ENCODE measurements at regions not wholly inside any gene's neighbourhood (a gene's known extent, or its start where the extent isn't known, plus 50 kb on each side); places are given as distances from the start of the nearest gene placed in this dataset.
"Not testable (repeated sequence)": the region's sequence is repeated elsewhere in the genome, so short reads cannot be mapped to it uniquely, and the experiment has no call there.

DNA sequence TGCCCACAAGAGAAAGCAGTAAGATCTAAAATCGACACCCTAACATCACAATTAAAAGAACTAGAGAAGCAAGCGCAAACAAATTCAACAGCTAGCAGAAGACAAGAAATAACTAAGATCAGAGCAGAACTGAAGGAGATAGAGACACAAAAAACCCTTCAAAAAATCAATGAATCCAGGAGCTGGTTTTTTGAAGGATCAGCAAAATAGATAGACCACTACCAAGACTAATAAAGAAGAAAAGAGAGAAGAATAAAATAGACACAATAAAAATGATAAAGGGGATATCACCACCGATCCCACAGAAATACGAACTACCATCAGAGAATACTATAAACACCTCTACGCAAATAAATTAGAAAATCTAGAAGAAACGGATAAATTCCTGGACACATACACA, 110.0 kb upstream of the PPP1R9A start:
- intact Hi-C loops (cut with micrococcal nuclease); CTCF ChIA-PET; ATAC-seq: not testable (repeated sequence)

DNA sequence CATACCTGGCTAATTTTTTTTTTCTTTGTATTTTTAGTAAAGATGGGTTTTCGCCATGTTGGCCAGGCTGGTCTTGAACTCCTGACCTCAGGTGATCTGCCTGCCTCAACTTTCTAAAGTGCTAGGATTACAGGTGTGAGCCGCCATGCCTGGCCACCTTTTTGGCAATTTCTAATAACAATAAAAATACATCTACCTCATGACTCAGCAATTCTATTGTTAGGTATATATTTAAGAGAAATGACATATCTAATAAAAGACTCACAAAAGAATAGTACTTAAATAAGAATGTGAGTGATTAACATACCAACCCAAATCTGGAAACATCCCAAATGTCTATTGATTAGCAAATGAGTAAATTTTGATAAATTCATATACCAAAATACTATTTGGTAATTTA, 103.6 kb upstream of the PPP1R9A start:
- ChIA-PET CTCF (no interaction called here), POLR2A (no interaction called here)
- Mint-ChIP-seq H3K27me3 (no peaks in the 10 kb centered on the region), H3K4me1 (no peaks in the 10 kb centered on the region), H3K27ac (no peak overlapping the region), H3K36me3 (no peaks in the 10 kb centered on the region), H3K4me3 (no peak overlapping the region), H3K9me3 (peaks cover 0 to 5% (median 0%) of the 10 kb centered on the region in 11 donors)
- intact Hi-C loops (cut with micrococcal nuclease) = no loop called here
- H3K9me3 ChIP-seq (ENCODE audit: control insufficient read depth in 2 of 3, low read length in 3 of 3) = no peaks in the 10 kb centered on the region
- H3K4me1 ChIP-seq (ENCODE audit: control insufficient read depth in 2 of 2, insufficient read depth in 2 of 2, low read length in 2 of 2) = no peaks in the 10 kb centered on the region
- no peak overlapping the region for H3K4me3 ChIP-seq (ENCODE audit: low read length)
- no peak for DNase-seq
- no peaks in the 10 kb centered on the region for H3K27me3 ChIP-seq (ENCODE audit: control insufficient read depth in 2 of 2, insufficient read depth in 2 of 2, low read length in 2 of 2)
- ATAC-seq = no peak
- H3K27ac ChIP-seq (ENCODE audit: low read depth, low read length) = no peak overlapping the region
- H3K36me3 ChIP-seq (ENCODE audit: control insufficient read depth in 2 of 3, insufficient read depth in 3 of 3, low read length in 3 of 3) = no peaks in the 10 kb centered on the region

More for the DNA sequence above, 110.0 kb upstream of the PPP1R9A start:
- H3K36me3 ChIP-seq (ENCODE audit: control insufficient read depth in 2 of 3, insufficient read depth in 3 of 3, low read length in 3 of 3); H3K9me3 ChIP-seq (ENCODE audit: control insufficient read depth in 2 of 3, low read length in 3 of 3); H3K4me3 ChIP-seq (ENCODE audit: low read length); H3K4me3 Mint-ChIP-seq; H3K27ac Mint-ChIP-seq; H3K4me1 Mint-ChIP-seq; H3K36me3 Mint-ChIP-seq; H3K27ac ChIP-seq (ENCODE audit: low read depth, low read length); H3K9me3 Mint-ChIP-seq; DNase-seq; POLR2A ChIA-PET; H3K27me3 Mint-ChIP-seq; H3K4me1 ChIP-seq (ENCODE audit: control insufficient read depth in 2 of 2, insufficient read depth in 2 of 2, low read length in 2 of 2); H3K27me3 ChIP-seq (ENCODE audit: control insufficient read depth in 2 of 2, insufficient read depth in 2 of 2, low read length in 2 of 2): not testable (repeated sequence)

DNA sequence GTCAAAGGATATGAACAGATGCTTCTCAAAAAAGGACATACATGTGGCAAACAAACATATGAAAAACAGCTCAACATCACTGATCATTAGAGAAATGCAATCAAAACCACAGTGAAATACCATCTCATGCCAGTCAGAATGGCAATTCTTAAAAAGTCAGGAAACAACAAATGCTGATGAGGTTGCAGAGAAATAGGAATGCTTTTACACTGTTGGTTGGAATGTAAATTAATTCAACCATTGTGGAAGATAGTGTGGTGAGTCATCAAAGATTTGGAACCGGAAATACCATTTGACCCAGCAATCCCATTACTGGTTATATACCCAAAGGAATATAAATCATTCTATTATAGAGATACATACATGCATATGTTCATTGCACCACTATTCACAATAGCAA, 98.7 kb upstream of the PPP1R9A start:
- H3K9me3 ChIP-seq (ENCODE audit: control insufficient read depth in 2 of 3, low read length in 3 of 3); H3K36me3 ChIP-seq (ENCODE audit: control insufficient read depth in 2 of 3, insufficient read depth in 3 of 3, low read length in 3 of 3); ATAC-seq; H3K27ac ChIP-seq (ENCODE audit: low read depth, low read length); H3K4me3 Mint-ChIP-seq; H3K27me3 Mint-ChIP-seq; DNase-seq; H3K4me1 Mint-ChIP-seq; H3K27ac Mint-ChIP-seq; POLR2A ChIA-PET; H3K4me1 ChIP-seq (ENCODE audit: control insufficient read depth in 2 of 2, insufficient read depth in 2 of 2, low read length in 2 of 2); CTCF ChIA-PET; H3K27me3 ChIP-seq (ENCODE audit: control insufficient read depth in 2 of 2, insufficient read depth in 2 of 2, low read length in 2 of 2); H3K4me3 ChIP-seq (ENCODE audit: low read length); intact Hi-C loops (cut with micrococcal nuclease); H3K36me3 Mint-ChIP-seq: not testable (repeated sequence)
- peaks cover 0 to 14% (median 2%) of the 10 kb centered on the region in 11 donors for H3K9me3 Mint-ChIP-seq

DNA sequence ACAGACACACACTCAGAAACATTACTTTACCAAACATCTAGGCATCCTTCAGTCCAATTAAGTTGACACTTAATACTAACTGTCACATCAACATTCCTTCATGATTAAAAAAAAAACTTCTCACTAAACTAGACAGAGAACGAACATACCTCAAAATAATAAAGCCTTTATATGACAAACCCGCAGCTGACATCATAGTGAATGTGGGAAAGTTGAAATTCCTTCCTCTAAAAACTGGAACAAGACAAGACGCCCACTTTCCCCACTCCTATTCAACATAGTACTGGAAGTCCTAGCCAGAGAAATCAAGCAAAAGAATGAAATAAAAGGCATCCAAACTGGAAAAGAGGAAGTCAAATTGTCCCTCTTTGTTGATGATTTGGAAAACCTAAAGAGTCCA, 96.9 kb upstream of the PPP1R9A start:
- ATAC-seq = no peak
- Histone ChIP-seq H3K4me1 (ENCODE audit: control insufficient read depth in 2 of 2, insufficient read depth in 2 of 2, low read length in 2 of 2) (no peaks in the 10 kb centered on the region), H3K36me3 (ENCODE audit: control insufficient read depth in 2 of 3, insufficient read depth in 3 of 3, low read length in 3 of 3) (no peaks in the 10 kb centered on the region), H3K27ac (ENCODE audit: low read depth, low read length) (no peak overlapping the region), H3K9me3 (ENCODE audit: control insufficient read depth in 2 of 3, low read length in 3 of 3) (no peaks in the 10 kb centered on the region), H3K4me3 (ENCODE audit: low read length) (no peak overlapping the region), H3K27me3 (ENCODE audit: control insufficient read depth in 2 of 2, insufficient read depth in 2 of 2, low read length in 2 of 2) (no peaks in the 10 kb centered on the region)
- Mint-ChIP-seq H3K36me3 (no peaks in the 10 kb centered on the region), H3K27me3 (no peaks in the 10 kb centered on the region), H3K27ac (no peak overlapping the region), H3K4me3 (no peak overlapping the region), H3K9me3 (peaks cover 0 to 14% (median 2%) of the 10 kb centered on the region in 11 donors), H3K4me1 (no peaks in the 10 kb centered on the region)
- DNase-seq = no peak
- intact Hi-C loops (cut with micrococcal nuclease) = no loop called here
- ChIA-PET POLR2A (no interaction called here), CTCF (no interaction called here)

DNA sequence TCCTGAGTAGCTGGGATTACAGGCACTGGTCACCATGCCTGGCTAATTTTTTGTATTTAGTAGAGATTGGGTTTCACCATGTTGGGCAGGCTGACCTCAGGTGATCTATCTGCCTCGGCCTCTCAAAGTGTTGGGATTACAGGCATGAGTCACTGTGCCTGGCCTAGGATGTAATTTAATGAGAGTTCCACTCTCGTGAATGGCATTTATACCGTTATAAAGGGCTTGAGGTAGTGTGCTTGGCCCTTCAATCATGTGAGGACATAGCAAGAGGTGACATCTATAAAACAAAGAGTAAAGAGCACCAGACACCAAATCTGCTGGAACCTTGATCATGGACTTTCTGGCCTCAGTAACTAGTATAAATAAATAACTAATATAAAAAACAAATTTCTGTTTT, 93.5 kb upstream of the PPP1R9A start:
- CTCF ChIA-PET = no interaction called here
- intact Hi-C loops (cut with micrococcal nuclease) = no loop called here
- H3K36me3 Mint-ChIP-seq = peaks cover 0 to 7% (median 0%) of the 10 kb centered on the region in 5 donors

DNA sequence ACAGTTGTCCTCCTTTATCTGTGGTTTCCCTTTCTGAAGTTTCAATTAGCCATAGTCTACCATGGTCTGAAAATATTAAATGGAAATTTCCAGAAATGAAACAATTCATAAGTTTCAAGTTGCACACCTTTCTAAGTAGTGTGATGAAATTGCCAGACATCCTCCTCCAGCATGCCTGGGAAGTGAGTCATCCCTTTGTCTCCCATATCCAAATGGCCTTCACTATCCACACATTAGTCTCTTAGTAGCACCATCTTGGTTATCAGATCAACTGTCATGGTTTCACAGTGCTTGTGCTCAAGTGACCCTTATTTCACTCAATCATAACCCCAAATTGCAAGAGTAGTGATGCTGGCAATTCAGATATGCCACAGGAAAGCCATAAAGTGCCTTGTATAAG, 83.4 kb upstream of the PPP1R9A start:
- Histone ChIP-seq H3K4me1 (ENCODE audit: control insufficient read depth in 2 of 2, insufficient read depth in 2 of 2, low read length in 2 of 2) (no peaks in the 10 kb centered on the region), H3K9me3 (ENCODE audit: control insufficient read depth in 2 of 3, low read length in 3 of 3) (no peaks in the 10 kb centered on the region), H3K27me3 (ENCODE audit: control insufficient read depth in 2 of 2, insufficient read depth in 2 of 2, low read length in 2 of 2) (no peaks in the 10 kb centered on the region), H3K4me3 (ENCODE audit: low read length) (no peak overlapping the region), H3K36me3 (ENCODE audit: control insufficient read depth in 2 of 3, insufficient read depth in 3 of 3, low read length in 3 of 3) (no peaks in the 10 kb centered on the region), H3K27ac (ENCODE audit: low read depth, low read length) (no peak overlapping the region)
- DNase-seq (no peak), ATAC-seq (no peak)
- Mint-ChIP-seq H3K4me3 (no peak overlapping the region), H3K9me3 (peaks cover 5 to 23% (median 9%) of the 10 kb centered on the region in 11 donors), H3K27ac (no peak overlapping the region), H3K27me3 (no peaks in the 10 kb centered on the region), H3K36me3 (no peaks in the 10 kb centered on the region), H3K4me1 (no peaks in the 10 kb centered on the region)
- intact Hi-C loops (cut with micrococcal nuclease) = no loop called here
- CTCF ChIA-PET = no interaction called here
- POLR2A ChIA-PET = no interaction called here

More for the DNA sequence above, 93.5 kb upstream of the PPP1R9A start:
- no peaks in the 10 kb centered on the region for H3K36me3 ChIP-seq (ENCODE audit: control insufficient read depth in 2 of 3, insufficient read depth in 3 of 3, low read length in 3 of 3)
- DNase-seq (no peak), ATAC-seq (no peak)
- H3K27ac ChIP-seq (ENCODE audit: low read depth, low read length) = no peak overlapping the region
- H3K27me3 ChIP-seq (ENCODE audit: control insufficient read depth in 2 of 2, insufficient read depth in 2 of 2, low read length in 2 of 2) = no peaks in the 10 kb centered on the region
- POLR2A ChIA-PET = no interaction called here
- Mint-ChIP-seq H3K27me3 (no peaks in the 10 kb centered on the region), H3K4me3 (no peak overlapping the region), H3K27ac (no peak overlapping the region), H3K4me1 (no peaks in the 10 kb centered on the region), H3K9me3 (peaks cover 0 to 31% (median 23%) of the 10 kb centered on the region in 11 donors)
- no peaks in the 10 kb centered on the region for H3K9me3 ChIP-seq (ENCODE audit: control insufficient read depth in 2 of 3, low read length in 3 of 3)
- no peak overlapping the region for H3K4me3 ChIP-seq (ENCODE audit: low read length)
- H3K4me1 ChIP-seq (ENCODE audit: control insufficient read depth in 2 of 2, insufficient read depth in 2 of 2, low read length in 2 of 2) = no peaks in the 10 kb centered on the region

DNA sequence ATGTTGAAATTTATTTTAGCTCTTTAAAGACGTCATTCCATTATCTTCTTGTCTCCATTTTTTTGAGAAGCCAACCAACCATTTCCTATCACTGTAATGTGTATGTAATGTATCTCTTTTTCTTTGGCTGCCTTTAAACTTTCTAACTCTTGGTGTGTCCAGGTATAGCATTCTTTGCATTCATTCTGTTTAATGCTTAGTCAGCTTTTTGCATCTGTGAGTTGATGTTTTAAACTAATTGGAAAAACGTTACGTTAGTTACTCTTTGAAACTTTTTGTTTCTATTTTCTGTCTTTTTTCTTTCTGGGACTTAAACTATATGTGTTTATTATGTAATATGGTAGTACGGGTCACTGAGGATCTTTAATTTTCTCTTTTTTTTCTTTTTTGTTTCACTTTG, 77.4 kb upstream of the PPP1R9A start:
- ATAC-seq (no peak), DNase-seq (no peak)
- no peaks in the 10 kb centered on the region for H3K27me3 ChIP-seq (ENCODE audit: control insufficient read depth in 2 of 2, insufficient read depth in 2 of 2, low read length in 2 of 2)
- H3K4me3 Mint-ChIP-seq = no peak overlapping the region
- no peaks in the 10 kb centered on the region for H3K4me1 Mint-ChIP-seq
- no peaks in the 10 kb centered on the region for H3K36me3 ChIP-seq (ENCODE audit: control insufficient read depth in 2 of 3, insufficient read depth in 3 of 3, low read length in 3 of 3)
- peaks cover 0 to 21% (median 4%) of the 10 kb centered on the region in 11 donors for H3K9me3 Mint-ChIP-seq
- POLR2A ChIA-PET = no interaction called here
- intact Hi-C loops (cut with micrococcal nuclease) = no loop called here
- H3K4me3 ChIP-seq (ENCODE audit: low read length) = no peak overlapping the region
- no peak overlapping the region for H3K27ac Mint-ChIP-seq
- no peaks in the 10 kb centered on the region for H3K4me1 ChIP-seq (ENCODE audit: control insufficient read depth in 2 of 2, insufficient read depth in 2 of 2, low read length in 2 of 2)
- CTCF ChIA-PET = no interaction called here
- H3K27me3 Mint-ChIP-seq = peaks cover 0 to 10% (median 0%) of the 10 kb centered on the region in 5 donors
- H3K9me3 ChIP-seq (ENCODE audit: control insufficient read depth in 2 of 3, low read length in 3 of 3) = no peaks in the 10 kb centered on the region
- H3K27ac ChIP-seq (ENCODE audit: low read depth, low read length) = no peak overlapping the region
- no peaks in the 10 kb centered on the region for H3K36me3 Mint-ChIP-seq
